SK-N-SH (cell line): ENCODE measurements at regions not wholly inside any gene's neighbourhood (a gene's known extent, or its start where the extent isn't known, plus 50 kb on each side); places are given as distances from the start of the nearest gene placed in this dataset.

Experiments
- CTCF ChIA-PET: fragments of 300-600, 350-600 bp; formaldehyde crosslinking; extraction: SDS; loops from one replicate; lab custom pipeline; 2021; lab: Yijun Ruan, JAX
- POLR2A ChIA-PET: fragments of 350-600 bp; sonication (Branson Sonifier 250); formaldehyde crosslinking; extraction: SDS; loops from one replicate; lab custom pipeline; 2020; ENCODE audit warnings: antibody characterized with exemption, inconsistent platforms; lab: Yijun Ruan, JAX
- DNase-seq: peaks from one replicate; pipeline ENCODE4 v3.0.0; 2012
- H2AFZ ChIP-seq: fragments of 200-600 bp; sonication (generic); 2 replicates; pipeline ENCODE4 v1.8.1; 2016; ENCODE audit warnings: antibody characterized with exemption, mild to moderate bottlenecking, low read depth
- H3F3A ChIP-seq: fragments of 200-600 bp; sonication (generic); replicated peaks from 2 replicates; pipeline ENCODE3; 2016; ENCODE audit warnings: antibody characterized with exemption, mild to moderate bottlenecking; ENCODE audit not compliant: insufficient read depth
- H3K27ac ChIP-seq, 2 experiments: fragments of 200-500 bp in 1 of 2; fragments of 200-600 bp in 1 of 2; sonication (Bioruptor generic) in 1 of 2; sonication (generic), shearing (Covaris generic) in 1 of 2; 2 replicates each; pipeline versions ENCODE4 v1.5.1 to v1.6.1; 2014 to 2016; ENCODE audit warnings: low read depth in 2 of 2, inconsistent platforms in 1 of 2, low read length in 1 of 2, mild to moderate bottlenecking in 1 of 2, mixed read lengths in 1 of 2
- H3K27me3 ChIP-seq: fragments of 200-600 bp; sonication (generic), shearing (Covaris generic); 2 replicates; pipeline ENCODE4 v1.6.1; 2016; ENCODE audit warnings: mixed run types; ENCODE audit not compliant: insufficient read depth
- H3K36me3 ChIP-seq, 2 experiments: fragments of 200-500 bp in 1 of 2; fragments of 200-600 bp in 1 of 2; sonication (Bioruptor generic) in 1 of 2; sonication (generic) in 1 of 2; replicated peaks in 1 of 2; 2 replicates each; pipeline versions ENCODE3 to v1.5.1; 2014 to 2016; ENCODE audit warnings: low read length in 1 of 2, mild to moderate bottlenecking in 1 of 2; ENCODE audit not compliant: insufficient read depth in 2 of 2, control insufficient read depth in 1 of 2
- H3K4me1 ChIP-seq, 2 experiments: fragments of 200-500 bp in 1 of 2; fragments of 200-600 bp in 1 of 2; sonication (Bioruptor generic) in 1 of 2; sonication (generic), shearing (Covaris generic) in 1 of 2; 2 replicates each; pipeline versions ENCODE4 v1.5.1 to v1.6.1; 2014 to 2016; ENCODE audit warnings: low read depth in 1 of 2, low read length in 1 of 2, mixed run types in 1 of 2; ENCODE audit not compliant: insufficient read depth in 2 of 2, control insufficient read depth in 1 of 2
- H3K4me2 ChIP-seq: fragments of 200-600 bp; sonication (generic), shearing (Covaris generic); 2 replicates; pipeline ENCODE4 v1.6.1; 2017; ENCODE audit warnings: mixed run types
- H3K4me3 ChIP-seq, 2 experiments: fragments of 200-500 bp in 1 of 2; fragments of 200-600 bp in 1 of 2; sonication (Bioruptor generic) in 1 of 2; sonication (generic), shearing (Covaris generic) in 1 of 2; 2 replicates each; pipeline versions ENCODE4 v1.5.1 to v1.8.1; 2014 to 2016; ENCODE audit warnings: low read depth in 2 of 2, inconsistent platforms in 1 of 2, low read length in 1 of 2, mild to moderate bottlenecking in 1 of 2, mixed read lengths in 1 of 2, moderate library complexity in 1 of 2
- H3K79me2 ChIP-seq: fragments of 200-600 bp; sonication (generic); 2 replicates; pipeline ENCODE4 v1.8.1; 2017; ENCODE audit warnings: mild to moderate bottlenecking; ENCODE audit not compliant: insufficient read depth
- H3K9ac ChIP-seq: fragments of 200-600 bp; sonication (generic); 2 replicates; pipeline ENCODE4 v1.6.1; 2017; ENCODE audit warnings: mixed run types
- H3K9me2 ChIP-seq: fragments of 200-600 bp; sonication (generic); 2 replicates; pipeline ENCODE4 v1.6.1; 2017; ENCODE audit warnings: mixed run types
- H3K9me3 ChIP-seq: fragments of 200-600 bp; sonication (generic); 2 replicates; pipeline ENCODE4 v1.6.1; 2017; ENCODE audit warnings: mixed run types, mild to moderate bottlenecking, moderate library complexity
- H4K20me1 ChIP-seq: fragments of 200-600 bp; sonication (generic); 2 replicates; pipeline ENCODE4 v1.6.1; 2017; ENCODE audit warnings: mild to moderate bottlenecking, mixed run types; ENCODE audit not compliant: insufficient read depth
- ELF1 ChIP-seq: IDR thresholded peaks from 2 replicates; pipeline ENCODE4 v1.4.0; 2012
- FOSL2 ChIP-seq: IDR thresholded peaks from 2 replicates; pipeline ENCODE4 v1.4.0; 2012; ENCODE audit warnings: low read depth, mild to moderate bottlenecking, moderate library complexity, borderline replicate concordance
- GABPA ChIP-seq: IDR thresholded peaks from 2 replicates; pipeline ENCODE4 v1.4.0; 2012; ENCODE audit warnings: low read depth, mild to moderate bottlenecking
- JUND ChIP-seq: IDR thresholded peaks from 2 replicates; pipeline ENCODE4 v1.4.0; 2012
- MXI1 ChIP-seq: IDR thresholded peaks from 2 replicates; pipeline ENCODE4 v1.6.1; 2012; ENCODE audit warnings: mild to moderate bottlenecking, low read depth, low read length, improper control_type of control experiment
- POLR2AphosphoS5 ChIP-seq: IDR thresholded peaks from 2 replicates; pipeline ENCODE4 v1.6.1; 2012; ENCODE audit warnings: low read depth, low read length
- RXRA ChIP-seq: IDR thresholded peaks from 2 replicates; pipeline ENCODE4 v1.4.0; 2012; ENCODE audit warnings: low read depth, mild to moderate bottlenecking, borderline replicate concordance
- SMC3 ChIP-seq: IDR thresholded peaks from 2 replicates; pipeline ENCODE4 v1.6.1; 2012; ENCODE audit warnings: low read depth, low read length, improper control_type of control experiment
- TCF12 ChIP-seq: IDR thresholded peaks from 2 replicates; pipeline ENCODE4 v1.4.0; 2012
- TEAD4 ChIP-seq: IDR thresholded peaks from 2 replicates; pipeline ENCODE4 v1.4.0; 2012; ENCODE audit warnings: mild to moderate bottlenecking, borderline replicate concordance; ENCODE audit not compliant: insufficient read depth
- YY1 ChIP-seq: IDR thresholded peaks from 2 replicates; pipeline ENCODE4 v1.4.0; 2012; ENCODE audit warnings: low read depth, mild to moderate bottlenecking
- WGBS: methylation state at CpG from one replicate; pipeline ENCODE4 v1.1.6; 2017; ENCODE audit warnings: low lambda C conversion rate; 5-methylcytosine and 5-hydroxymethylcytosine counted together
- TF ChIP-seq, protein P1 (sequence below): IDR thresholded peaks from 2 replicates; pipeline ENCODE4 v1.4.0; 2012; ENCODE audit warnings: low read depth, borderline replicate concordance
- TF ChIP-seq, protein P2 (sequence below): IDR thresholded peaks from 2 replicates; pipeline ENCODE4; 2012

DNA sequence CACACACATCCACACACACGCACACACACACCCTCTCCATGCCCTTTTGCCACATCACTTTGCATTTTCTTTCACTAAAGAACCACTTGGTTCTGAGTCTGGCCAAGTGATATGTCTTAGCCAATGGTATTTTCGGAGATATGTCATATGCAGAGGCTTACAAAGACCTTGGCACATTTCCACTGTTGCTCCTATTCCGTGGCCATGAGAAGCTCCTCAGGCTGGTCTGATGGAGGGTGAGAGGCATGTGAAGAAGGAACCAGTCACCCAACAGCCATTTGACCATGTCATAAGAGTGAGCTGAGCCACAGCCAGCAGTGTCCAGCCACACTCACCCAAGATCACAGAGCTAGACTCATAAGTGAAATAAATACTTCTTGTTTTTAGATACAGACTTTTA is 212.6 kb upstream of the NAV2 start:
- no peak for TF ChIP-seq GABPA
- no peak for TF ChIP-seq RXRA
- TF ChIP-seq MXI1, result no peak
- TF ChIP-seq TEAD4, result no peak
- no peak for TF ChIP-seq JUND
- no peak for TF ChIP-seq SMC3
- TF ChIP-seq FOSL2, result no peak
- TF ChIP-seq, protein P1, sequence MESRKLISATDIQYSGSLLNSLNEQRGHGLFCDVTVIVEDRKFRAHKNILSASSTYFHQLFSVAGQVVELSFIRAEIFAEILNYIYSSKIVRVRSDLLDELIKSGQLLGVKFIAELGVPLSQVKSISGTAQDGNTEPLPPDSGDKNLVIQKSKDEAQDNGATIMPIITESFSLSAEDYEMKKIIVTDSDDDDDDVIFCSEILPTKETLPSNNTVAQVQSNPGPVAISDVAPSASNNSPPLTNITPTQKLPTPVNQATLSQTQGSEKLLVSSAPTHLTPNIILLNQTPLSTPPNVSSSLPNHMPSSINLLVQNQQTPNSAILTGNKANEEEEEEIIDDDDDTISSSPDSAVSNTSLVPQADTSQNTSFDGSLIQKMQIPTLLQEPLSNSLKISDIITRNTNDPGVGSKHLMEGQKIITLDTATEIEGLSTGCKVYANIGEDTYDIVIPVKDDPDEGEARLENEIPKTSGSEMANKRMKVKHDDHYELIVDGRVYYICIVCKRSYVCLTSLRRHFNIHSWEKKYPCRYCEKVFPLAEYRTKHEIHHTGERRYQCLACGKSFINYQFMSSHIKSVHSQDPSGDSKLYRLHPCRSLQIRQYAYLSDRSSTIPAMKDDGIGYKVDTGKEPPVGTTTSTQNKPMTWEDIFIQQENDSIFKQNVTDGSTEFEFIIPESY, result no peak
- no peak for TF ChIP-seq TCF12
- TF ChIP-seq POLR2AphosphoS5, result no peak
- TF ChIP-seq, protein P2, sequence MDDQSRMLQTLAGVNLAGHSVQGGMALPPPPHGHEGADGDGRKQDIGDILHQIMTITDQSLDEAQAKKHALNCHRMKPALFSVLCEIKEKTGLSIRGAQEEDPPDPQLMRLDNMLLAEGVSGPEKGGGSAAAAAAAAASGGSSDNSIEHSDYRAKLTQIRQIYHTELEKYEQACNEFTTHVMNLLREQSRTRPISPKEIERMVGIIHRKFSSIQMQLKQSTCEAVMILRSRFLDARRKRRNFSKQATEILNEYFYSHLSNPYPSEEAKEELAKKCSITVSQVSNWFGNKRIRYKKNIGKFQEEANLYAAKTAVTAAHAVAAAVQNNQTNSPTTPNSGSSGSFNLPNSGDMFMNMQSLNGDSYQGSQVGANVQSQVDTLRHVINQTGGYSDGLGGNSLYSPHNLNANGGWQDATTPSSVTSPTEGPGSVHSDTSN, result no peak
- TF ChIP-seq YY1, result no peak
- TF ChIP-seq, all 33 proteins: peak for 0
- CTCF ChIA-PET, result no interaction called here
- H3K36me3 ChIP-seq, result no peaks in the 10 kb centered on the region
- H3K27me3 ChIP-seq, result peaks cover 8% of the 10 kb centered on the region; the same call in 1 of the 2 replicates
- no peaks in the 10 kb centered on the region for H3K4me1 ChIP-seq
- no peaks in the 10 kb centered on the region for H4K20me1 ChIP-seq
- WGBS, result 35% methylated on average over 3 of the region's 3 CpGs
- H3K4me3 ChIP-seq, result no peak overlapping the region
- no peaks in the 10 kb centered on the region for H3K9me2 ChIP-seq
- H3K79me2 ChIP-seq, result no peaks in the 10 kb centered on the region
- no peaks in the 10 kb centered on the region for H3K9me3 ChIP-seq
- POLR2A ChIA-PET, result no interaction called here
- H3K9ac ChIP-seq, result no peak overlapping the region
- no peak overlapping the region for H3K27ac ChIP-seq
- H3K4me2 ChIP-seq, result no peak overlapping the region
- no peak for DNase-seq
- no peaks in the 10 kb centered on the region for H3F3A ChIP-seq
- no peak overlapping the region for H2AFZ ChIP-seq

DNA sequence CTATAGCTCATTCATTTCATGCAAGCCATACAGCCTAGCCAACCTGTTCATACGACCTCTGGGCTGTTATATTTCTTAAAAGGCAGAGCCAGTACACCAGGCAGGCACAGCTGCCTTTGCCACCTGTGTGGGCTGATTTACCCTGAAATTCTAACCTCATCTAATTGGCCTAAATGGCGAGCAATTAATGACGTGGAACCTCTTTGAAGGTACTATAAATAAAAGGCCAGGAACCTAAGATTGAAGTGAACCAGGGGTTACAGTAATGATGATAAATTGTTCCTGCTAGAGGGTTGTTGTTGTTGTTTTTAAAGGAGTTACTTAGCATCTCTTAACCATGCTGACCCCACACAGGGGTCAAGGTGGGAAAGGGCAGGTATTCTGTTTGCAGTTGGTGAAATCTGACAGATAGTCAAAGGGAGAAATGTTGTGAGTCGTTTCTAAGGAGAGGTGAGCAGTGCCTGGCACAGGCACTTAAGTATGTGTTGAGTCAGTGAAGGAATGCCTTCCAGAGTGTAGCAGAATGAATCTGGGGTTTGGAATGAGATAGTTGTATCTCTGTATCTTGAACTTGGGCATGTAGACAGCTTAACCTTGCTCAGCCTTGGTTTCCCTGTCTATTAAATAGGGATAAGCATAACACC is 213.5 kb upstream of the NAV2 start:
- H3K36me3 ChIP-seq, result no peaks in the 10 kb centered on the region
- H3F3A ChIP-seq, result no peaks in the 10 kb centered on the region
- ChIA-PET POLR2A (no interaction called here), CTCF (interaction anchor here (0.8 kb wide), 1 partner anchor 428 kb away, joined by 3 read pairs; no protein-coding TSS in a partner anchor)
- no peak overlapping the region for H3K27ac ChIP-seq
- no peaks in the 10 kb centered on the region for H4K20me1 ChIP-seq
- H3K9me3 ChIP-seq, result no peaks in the 10 kb centered on the region
- DNase-seq, result no peak
- no peak overlapping the region for H3K4me2 ChIP-seq
- WGBS, result 1% methylated on average over 4 of the region's 4 CpGs
- no peaks in the 10 kb centered on the region for H3K9me2 ChIP-seq
- H2AFZ ChIP-seq, result no peak overlapping the region
- no peak for TF ChIP-seq YY1
- TF ChIP-seq GABPA, result no peak
- TF ChIP-seq RXRA, result no peak
- no peak for TF ChIP-seq ELF1
- H3K79me2 ChIP-seq, result no peaks in the 10 kb centered on the region
- H3K4me1 ChIP-seq, result no peaks in the 10 kb centered on the region; a peak in 1 of 4 replicates
- no peak overlapping the region for H3K4me3 ChIP-seq
- H3K9ac ChIP-seq, result no peak overlapping the region
- no peaks in the 10 kb centered on the region for H3K27me3 ChIP-seq
